ENCODE measurements at regions not wholly inside any gene's neighbourhood (a gene's known extent, or its start where the extent isn't known, plus 50 kb on each side); places are given as distances from the start of the nearest gene placed in this dataset.
"Not testable (repeated sequence)": the region's sequence is repeated elsewhere in the genome, so short reads cannot be mapped to it uniquely, and the experiment has no call there.

DNA sequence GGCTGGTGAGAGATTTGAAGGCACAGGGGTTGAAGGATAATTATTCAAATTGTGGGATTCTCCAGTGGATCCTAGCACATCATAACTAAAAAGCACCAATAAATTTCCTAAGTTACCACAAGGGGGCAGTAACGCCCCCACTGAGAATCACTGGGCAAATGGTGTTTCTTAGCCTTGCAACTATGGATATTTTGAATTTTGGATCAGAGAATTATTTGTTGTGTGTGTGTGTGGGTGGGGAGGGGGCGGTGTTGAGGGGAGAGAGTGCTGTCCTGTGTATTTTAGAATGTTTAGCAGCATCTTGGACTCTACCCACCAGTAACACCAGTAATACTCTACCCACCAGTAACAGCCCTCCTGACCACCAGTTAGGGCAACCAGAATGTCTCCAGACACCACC is 63.3 kb upstream of the PRKG1 start:
- Histone ChIP-seq H3K4me3 (no peak overlapping the region), H3K9me3 (no peaks in the 10 kb centered on the region), H3K27ac (no peak overlapping the region), H3K27me3 (no peaks in the 10 kb centered on the region), H3K4me1 (peaks cover 0 to 20% (median 5%) of the 10 kb centered on the region in 12 donors), H3K36me3 (no peaks in the 10 kb centered on the region)
- 28 to 37% (median 35%) methylated on average over 2 of the region's 2 CpGs for WGBS, 4 donors
- TF ChIP-seq POLR2A (IDR thresholded peaks at IDR 0.05) (no peak), CTCF (IDR thresholded peaks at IDR 0.05) (peak; percentile 64 to 80 (median 72))
- ATAC-seq (peak in 1 of 4 donors; percentile 50), DNase-seq (no peak)
- intact Hi-C loops (cut with DNase I): loop anchor here in 5 of 10 donors (5.0 kb wide), 3 partner anchors 36 to 1206 kb away; no protein-coding TSS in a partner anchor

- H3K9me3 ChIP-seq: no peaks in the 10 kb centered on the region
- H3K4me3 ChIP-seq: no peak overlapping the region
- no peaks in the 10 kb centered on the region for H3K27me3 ChIP-seq
- intact Hi-C loops (cut with DNase I): loop anchor here in 5 of 10 donors (5.0 kb wide), 3 partner anchors 35 to 1205 kb away; no protein-coding TSS in a partner anchor
- peaks cover 0 to 20% (median 5%) of the 10 kb centered on the region in 12 donors for H3K4me1 ChIP-seq
- ATAC-seq (no peak), DNase-seq (no peak)
- TF ChIP-seq POLR2A (IDR thresholded peaks at IDR 0.05) (no peak), CTCF (IDR thresholded peaks at IDR 0.05) (no peak)
- H3K36me3 ChIP-seq: no peaks in the 10 kb centered on the region
- no peak overlapping the region for H3K27ac ChIP-seq
- 66 to 93% (median 77%) methylated on average over 2 of the region's 2 CpGs for WGBS, 4 donors
These were observed 62.2 kb upstream of the PRKG1 start for GRCh38 chr10:51012073-51012472.

- peak overlapping the region; percentile 1 to 44 (median 10) for H3K27ac ChIP-seq
- no peak for ATAC-seq
These were observed 59.5 kb upstream of the PRKG1 start for GRCh38 chr10:51014680-51015389.

GRCh38 chr10:51015390-51015754 is 58.9 kb upstream of the PRKG1 start:
- H3K36me3 ChIP-seq; intact Hi-C loops (cut with DNase I): not testable (repeated sequence)
- peaks cover 0 to 28% (median 5%) of the 10 kb centered on the region in 12 donors for H3K4me1 ChIP-seq

More at GRCh38 chr10:51014680-51015389, 59.5 kb upstream of the PRKG1 start:
- no peaks in the 10 kb centered on the region for H3K27me3 ChIP-seq
- intact Hi-C loops (cut with DNase I): loop anchor here in 5 of 10 donors (1.0 to 5.0 kb wide), 4 partner anchors 13 to 1202 kb away; no protein-coding TSS in a partner anchor
- H3K9me3 ChIP-seq: no peaks in the 10 kb centered on the region
- TF ChIP-seq POLR2A (IDR thresholded peaks at IDR 0.05): no peak
- TF ChIP-seq CTCF (IDR thresholded peaks at IDR 0.05): no peak
- no peak for DNase-seq
- no peak overlapping the region for H3K4me3 ChIP-seq
- no peaks in the 10 kb centered on the region for H3K36me3 ChIP-seq
- H3K4me1 ChIP-seq: peaks cover 0 to 22% (median 5%) of the 10 kb centered on the region in 12 donors
- WGBS, 4 donors: 36 to 54% (median 44%) methylated on average over 4 of the region's 4 CpGs

More at GRCh38 chr10:51015390-51015754, 58.9 kb upstream of the PRKG1 start:
- not testable (repeated sequence) for DNase-seq, H3K4me3 ChIP-seq, ATAC-seq, H3K27me3 ChIP-seq, H3K9me3 ChIP-seq
- peak overlapping the region in 7 of 12 donors; percentile 1 to 41 (median 5) for H3K27ac ChIP-seq
